Endodermal cell (in vitro differentiated cells): ENCODE measurements at regions not wholly inside any gene's neighbourhood (a gene's known extent, or its start where the extent isn't known, plus 50 kb on each side); places are given as distances from the start of the nearest gene placed in this dataset.

Experiments used
- DNase-seq: peaks from one replicate; pipeline ENCODE4 v3.0.0-alpha.2; 2017
- H3K27ac ChIP-seq: 2 replicates; pipeline ENCODE4 v1.5.1; 2013; ENCODE audit warnings: mild to moderate bottlenecking, low read depth, low read length, moderate library complexity
- H3K27me3 ChIP-seq: 2 replicates; pipeline ENCODE4 v1.6.1; 2013; ENCODE audit warnings: mild to moderate bottlenecking, low read length, moderate library complexity; ENCODE audit not compliant: insufficient read depth, control insufficient read depth, poor library complexity, severe bottlenecking
- H3K36me3 ChIP-seq: 2 replicates; pipeline ENCODE4 v1.7.0; 2013; ENCODE audit warnings: mild to moderate bottlenecking, low read length, moderate library complexity; ENCODE audit not compliant: control insufficient read depth, insufficient read depth
- H3K4me1 ChIP-seq: one replicate; pipeline ENCODE4 v1.7.0; 2013; ENCODE audit warnings: low read length; ENCODE audit not compliant: control insufficient read depth, insufficient read depth
- H3K4me3 ChIP-seq: 2 replicates; pipeline ENCODE4 v1.5.1; 2013; ENCODE audit warnings: mild to moderate bottlenecking, low read length, moderate library complexity
- H3K9ac ChIP-seq: 2 replicates; pipeline ENCODE4 v1.6.1; 2013; ENCODE audit warnings: mild to moderate bottlenecking, low read length, moderate library complexity; ENCODE audit not compliant: poor library complexity, severe bottlenecking; ENCODE audit errors: extremely low read depth
- H3K9me3 ChIP-seq: 2 replicates; pipeline ENCODE4 v1.6.1; 2013; ENCODE audit warnings: mild to moderate bottlenecking, low read length, moderate library complexity; ENCODE audit not compliant: control insufficient read depth
- H3K27ac Mint-ChIP-seq: 2 replicates; pipeline ENCODE4 v1.8.0; 2020; ENCODE audit warnings: mixed read lengths
- H3K27me3 Mint-ChIP-seq: 2 replicates; pipeline ENCODE4 v1.8.0; 2021; ENCODE audit warnings: mild to moderate bottlenecking, mixed read lengths; ENCODE audit not compliant: insufficient read depth
- H3K36me3 Mint-ChIP-seq: 2 replicates; pipeline ENCODE4 v1.8.0; 2020; ENCODE audit warnings: low read depth, mixed read lengths
- H3K4me1 Mint-ChIP-seq: 2 replicates; pipeline ENCODE4 v1.8.0; 2020; ENCODE audit warnings: mixed read lengths
- H3K4me3 Mint-ChIP-seq: 2 replicates; pipeline ENCODE4 v1.8.0; 2020; ENCODE audit warnings: mild to moderate bottlenecking, moderate library complexity, mixed read lengths
- H3K9me3 Mint-ChIP-seq: 2 replicates; pipeline ENCODE4 v1.8.0; 2020; ENCODE audit warnings: mild to moderate bottlenecking, mixed read lengths
- WGBS, 2 experiments: methylation state at CpG; one replicate each; pipeline versions ENCODE4 v1.1.5 to v1.1.7; 2013; ENCODE audit warnings: missing lambda C conversion rate in 2 of 2, mixed read lengths in 1 of 2; ENCODE audit not compliant: insufficient coverage in 1 of 2, insufficient read length in 1 of 2; 5-methylcytosine and 5-hydroxymethylcytosine counted together
- TF ChIP-seq, protein P1 (sequence below): fragments of 200-600 bp; sonication (generic); conservative IDR thresholded peaks from 2 replicates; pipeline ENCODE4 v1.5.0; 2021; ENCODE audit warnings: antibody characterized with exemption, mild to moderate bottlenecking

DNA sequence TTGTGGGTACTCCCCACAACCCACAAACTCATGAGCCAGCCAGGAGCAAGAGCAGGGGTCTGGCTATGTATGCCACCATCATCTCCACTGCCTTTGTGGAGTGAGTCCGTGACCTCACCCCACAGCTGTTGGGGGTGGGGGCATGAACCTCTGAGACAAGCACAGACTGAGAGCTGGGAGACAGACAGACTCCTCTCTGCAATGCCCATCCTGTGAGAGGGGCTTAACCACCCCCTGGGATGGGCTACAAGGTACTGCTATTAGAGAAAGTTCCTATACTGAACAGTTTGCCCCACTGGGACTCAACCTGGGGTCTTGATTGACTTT lies 84.5 kb downstream of the PITPNM2 start:
- H3K27ac Mint-ChIP-seq = no peak overlapping the region
- no peaks in the 10 kb centered on the region for H3K9me3 ChIP-seq
- H3K4me3 ChIP-seq = no peak overlapping the region
- no peaks in the 10 kb centered on the region for H3K9me3 Mint-ChIP-seq
- H3K9ac ChIP-seq = no peak overlapping the region
- H3K4me1 ChIP-seq = no peaks in the 10 kb centered on the region
- H3K27me3 Mint-ChIP-seq = no peaks in the 10 kb centered on the region
- TF ChIP-seq, protein P1, sequence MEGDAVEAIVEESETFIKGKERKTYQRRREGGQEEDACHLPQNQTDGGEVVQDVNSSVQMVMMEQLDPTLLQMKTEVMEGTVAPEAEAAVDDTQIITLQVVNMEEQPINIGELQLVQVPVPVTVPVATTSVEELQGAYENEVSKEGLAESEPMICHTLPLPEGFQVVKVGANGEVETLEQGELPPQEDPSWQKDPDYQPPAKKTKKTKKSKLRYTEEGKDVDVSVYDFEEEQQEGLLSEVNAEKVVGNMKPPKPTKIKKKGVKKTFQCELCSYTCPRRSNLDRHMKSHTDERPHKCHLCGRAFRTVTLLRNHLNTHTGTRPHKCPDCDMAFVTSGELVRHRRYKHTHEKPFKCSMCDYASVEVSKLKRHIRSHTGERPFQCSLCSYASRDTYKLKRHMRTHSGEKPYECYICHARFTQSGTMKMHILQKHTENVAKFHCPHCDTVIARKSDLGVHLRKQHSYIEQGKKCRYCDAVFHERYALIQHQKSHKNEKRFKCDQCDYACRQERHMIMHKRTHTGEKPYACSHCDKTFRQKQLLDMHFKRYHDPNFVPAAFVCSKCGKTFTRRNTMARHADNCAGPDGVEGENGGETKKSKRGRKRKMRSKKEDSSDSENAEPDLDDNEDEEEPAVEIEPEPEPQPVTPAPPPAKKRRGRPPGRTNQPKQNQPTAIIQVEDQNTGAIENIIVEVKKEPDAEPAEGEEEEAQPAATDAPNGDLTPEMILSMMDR = no peak
- H3K27ac ChIP-seq = no peak overlapping the region
- H3K27me3 ChIP-seq = no peaks in the 10 kb centered on the region
- peaks cover 9% of the 10 kb centered on the region for H3K4me1 Mint-ChIP-seq
- no peaks in the 10 kb centered on the region for H3K36me3 Mint-ChIP-seq
- no peaks in the 10 kb centered on the region for H3K36me3 ChIP-seq
- no peak for DNase-seq
- no peak overlapping the region for H3K4me3 Mint-ChIP-seq
- WGBS, 2 experiments = 93% methylated on average over 1 of the region's 1 CpG; no CpG with 5 or more reads in 1 of the 2 experiments

DNA sequence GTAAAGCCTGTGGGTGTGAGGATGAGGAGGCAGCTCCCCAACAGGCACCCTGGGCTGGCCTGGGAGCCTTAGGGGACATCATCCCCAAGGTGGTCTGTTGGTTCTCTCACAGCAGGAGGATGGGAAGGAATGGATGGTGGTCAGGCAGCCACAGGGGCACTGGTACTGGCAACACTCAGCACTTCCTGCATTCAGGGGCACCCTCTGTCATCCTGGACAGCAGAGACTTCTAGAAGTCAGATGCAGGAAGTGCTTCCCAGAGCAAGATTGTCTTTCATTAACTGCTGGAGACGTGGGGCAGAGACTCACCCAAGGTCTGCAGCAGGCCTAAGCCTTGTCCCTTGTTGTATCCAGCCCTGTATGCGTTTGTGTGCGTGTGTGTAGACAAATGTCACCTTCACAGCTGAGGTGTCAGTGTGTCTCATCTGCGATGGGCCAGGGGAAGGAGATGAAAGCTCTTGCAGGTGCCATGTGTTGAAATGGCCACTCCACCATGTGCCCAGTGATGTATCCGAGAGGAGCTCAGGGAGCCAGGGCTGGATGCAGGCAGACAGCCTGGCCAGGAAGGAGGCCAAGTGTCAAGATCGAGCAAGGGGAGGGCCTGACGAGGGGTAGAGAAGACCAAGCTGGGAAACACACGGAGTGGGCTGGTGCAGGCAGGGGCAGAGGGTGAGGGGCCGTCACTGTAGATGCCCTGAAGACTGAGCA lies 85.1 kb downstream of the PITPNM2 start:
- Histone ChIP-seq H3K9me3 (no peaks in the 10 kb centered on the region), H3K27me3 (no peaks in the 10 kb centered on the region), H3K27ac (no peak overlapping the region), H3K9ac (no peak overlapping the region), H3K36me3 (no peaks in the 10 kb centered on the region), H3K4me1 (no peaks in the 10 kb centered on the region), H3K4me3 (no peak overlapping the region)
- Mint-ChIP-seq H3K36me3 (no peaks in the 10 kb centered on the region), H3K4me3 (no peak overlapping the region), H3K27ac (peak overlapping the region; percentile 48), H3K4me1 (peaks cover 9% of the 10 kb centered on the region), H3K9me3 (no peaks in the 10 kb centered on the region), H3K27me3 (no peaks in the 10 kb centered on the region)
- WGBS, 2 experiments = 90 to 94% methylated on average over 9 of the region's 9 CpGs
- TF ChIP-seq, protein P1 = no peak
- DNase-seq = no peak

DNA sequence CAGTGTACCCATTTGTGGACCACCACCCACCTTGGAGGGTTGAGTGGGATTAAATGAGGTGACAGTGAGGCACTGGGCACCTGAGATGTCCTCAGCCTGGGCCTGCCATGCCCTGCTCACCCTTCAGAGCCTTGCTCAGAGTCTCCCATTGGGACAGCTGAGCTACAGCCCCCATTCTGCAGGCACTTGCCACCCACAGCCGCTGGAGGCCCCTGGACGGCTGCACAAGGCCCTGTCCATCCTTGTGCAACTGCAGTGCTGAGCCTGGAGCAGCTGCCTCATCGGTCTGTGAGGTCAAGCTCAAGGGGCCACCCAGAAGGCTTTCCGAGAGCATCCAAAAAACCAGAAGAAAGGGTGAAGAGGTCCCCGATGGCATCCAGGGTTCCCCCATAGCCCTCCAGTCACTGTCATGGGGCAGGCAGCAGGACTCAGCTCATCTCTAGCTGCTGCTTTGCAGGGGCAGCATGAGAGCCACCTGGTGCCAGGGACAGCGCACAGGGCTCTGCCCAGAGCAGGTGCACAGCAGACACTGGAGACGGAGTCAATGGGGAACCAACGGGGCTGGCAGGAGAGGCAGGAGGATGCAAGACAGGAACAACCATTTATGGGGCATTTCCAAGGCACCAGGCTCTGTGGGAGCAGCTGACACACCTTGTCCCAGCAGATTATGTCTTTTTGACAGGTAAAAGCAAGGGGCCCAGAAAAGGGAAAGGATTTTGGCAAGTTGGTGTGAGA lies 84.6 kb downstream of the ARL6IP4 start:
- Histone ChIP-seq H3K9me3 (no peaks in the 10 kb centered on the region), H3K36me3 (no peaks in the 10 kb centered on the region), H3K9ac (no peak overlapping the region), H3K4me3 (no peak overlapping the region), H3K27ac (no peak overlapping the region), H3K4me1 (no peaks in the 10 kb centered on the region), H3K27me3 (no peaks in the 10 kb centered on the region)
- Mint-ChIP-seq H3K4me3 (no peak overlapping the region), H3K9me3 (no peaks in the 10 kb centered on the region), H3K4me1 (peaks cover 9% of the 10 kb centered on the region), H3K27me3 (no peaks in the 10 kb centered on the region), H3K27ac (peak overlapping the region; percentile 48), H3K36me3 (no peaks in the 10 kb centered on the region)
- 84 to 90% methylated on average over 5 to 8 of the region's 8 CpGs for WGBS, 2 experiments
- TF ChIP-seq, protein P1 = no peak
- DNase-seq = no peak
